HEK293T (cell line): ENCODE measurements at regions not wholly inside any gene's neighbourhood (a gene's known extent, or its start where the extent isn't known, plus 50 kb on each side); places are given as distances from the start of the nearest gene placed in this dataset.

ENCODE experiments used
- FOXM1 ChIP-seq: fragments of 450-650 bp; IDR thresholded peaks from 2 replicates; pipeline ENCODE4 v1.6.1; 2017; ENCODE audit warnings: mild to moderate bottlenecking, borderline replicate concordance
- HDGF ChIP-seq: fragments of 450-650 bp; IDR thresholded peaks from 2 replicates; pipeline ENCODE4 v1.6.1; 2017; ENCODE audit warnings: antibody characterized with exemption, borderline replicate concordance
- SP1 ChIP-seq: fragments of 450-650 bp; IDR thresholded peaks from 2 replicates; pipeline ENCODE4 v1.6.1; 2017
- SUZ12 ChIP-seq: fragments of 450-650 bp; IDR thresholded peaks from 2 replicates; pipeline ENCODE4 v1.6.1; 2016; ENCODE audit warnings: mild to moderate bottlenecking

DNA sequence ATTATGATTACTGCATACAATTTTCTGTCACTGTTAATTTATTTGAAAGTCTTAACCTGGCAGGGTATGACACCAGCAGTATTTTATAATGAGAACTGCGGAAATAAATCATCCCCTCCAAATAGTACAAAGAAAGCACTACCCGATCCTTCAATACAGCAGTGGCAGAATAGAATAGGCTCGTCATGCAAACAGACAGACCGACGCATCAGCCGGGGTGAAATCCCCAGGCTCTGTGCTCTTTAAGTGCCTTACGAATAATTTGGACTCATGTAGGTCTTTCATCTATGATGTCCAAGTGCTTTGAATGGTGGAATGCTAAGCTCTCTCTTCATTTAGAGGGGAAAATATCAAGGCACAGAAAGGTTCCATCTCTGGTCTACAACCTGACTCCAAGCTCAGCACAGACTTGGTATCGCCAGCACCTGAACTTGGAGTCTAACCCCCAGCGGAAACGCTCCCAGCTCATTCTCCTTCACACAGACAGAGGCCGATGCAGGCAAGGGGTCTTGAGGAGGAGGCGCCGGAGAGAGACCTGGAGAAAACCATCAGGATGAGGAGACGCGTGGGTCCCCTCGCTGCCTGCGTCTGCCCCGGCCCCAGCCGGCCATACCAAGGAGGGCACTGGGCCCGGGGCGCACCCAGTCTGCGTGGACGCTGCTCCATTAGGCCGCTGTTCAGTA lies 568.1 kb upstream of the MKI67 start:
- no peak for TF ChIP-seq FOXM1
- TF ChIP-seq HDGF = no peak
- TF ChIP-seq SP1 = no peak
- TF ChIP-seq SUZ12 = no peak
